HL-60/S4 (cell line): ENCODE measurements at regions not wholly inside any gene's neighbourhood (a gene's known extent, or its start where the extent isn't known, plus 50 kb on each side); places are given as distances from the start of the nearest gene placed in this dataset.

ENCODE experiments used
- in situ Hi-C: fragments of 300-500 bp; cut with MboI; formaldehyde crosslinking; loops from 2 replicates; pipeline ENCODE4 v1.14.3; 2022; ENCODE audit warnings: low sequenced_read_pairs

DNA sequence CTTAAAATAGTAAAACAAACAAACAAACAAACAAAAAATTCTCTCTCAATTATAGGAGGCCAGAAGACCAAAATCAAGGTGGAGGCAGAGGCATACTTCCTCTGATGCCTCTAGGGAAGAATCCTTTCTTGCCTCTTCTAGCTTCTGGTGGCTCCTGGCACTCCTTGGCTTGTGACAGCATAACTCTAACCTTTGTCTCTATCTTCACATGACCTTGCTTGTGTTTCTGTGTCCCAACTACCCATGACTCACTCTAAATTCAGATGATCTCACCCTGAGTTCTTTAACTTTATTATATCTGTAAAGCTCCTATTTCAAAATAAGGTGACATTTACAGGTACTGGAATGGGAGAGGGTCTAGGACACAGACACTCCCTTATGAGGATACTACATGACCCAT lies 88.3 kb upstream of the ANTXRL start:
- in situ Hi-C loops = no loop called here

DNA sequence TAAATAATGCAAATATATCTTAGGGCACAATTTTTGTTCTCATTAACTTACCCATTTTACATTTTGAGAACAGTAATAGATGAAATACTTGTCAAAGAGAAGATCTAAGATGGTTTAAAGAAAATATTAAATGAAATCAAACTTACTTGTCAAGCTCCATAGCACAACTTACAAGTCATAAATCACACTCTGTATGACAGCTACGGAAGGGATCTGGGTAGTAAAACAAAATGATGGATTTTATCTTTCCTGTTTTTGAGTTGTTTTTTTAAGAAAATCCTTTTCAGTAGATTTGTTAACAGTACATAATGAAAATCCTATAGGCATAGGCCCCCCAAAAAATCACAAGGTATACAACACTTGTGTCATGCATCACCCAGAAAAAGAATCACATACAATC lies 84.4 kb upstream of the ANTXRL start:
- in situ Hi-C loops = loop anchor here (25.0 kb wide), 1 partner anchor 165 kb away; the partner anchor contains the start of genes MSMB and NCOA4

DNA sequence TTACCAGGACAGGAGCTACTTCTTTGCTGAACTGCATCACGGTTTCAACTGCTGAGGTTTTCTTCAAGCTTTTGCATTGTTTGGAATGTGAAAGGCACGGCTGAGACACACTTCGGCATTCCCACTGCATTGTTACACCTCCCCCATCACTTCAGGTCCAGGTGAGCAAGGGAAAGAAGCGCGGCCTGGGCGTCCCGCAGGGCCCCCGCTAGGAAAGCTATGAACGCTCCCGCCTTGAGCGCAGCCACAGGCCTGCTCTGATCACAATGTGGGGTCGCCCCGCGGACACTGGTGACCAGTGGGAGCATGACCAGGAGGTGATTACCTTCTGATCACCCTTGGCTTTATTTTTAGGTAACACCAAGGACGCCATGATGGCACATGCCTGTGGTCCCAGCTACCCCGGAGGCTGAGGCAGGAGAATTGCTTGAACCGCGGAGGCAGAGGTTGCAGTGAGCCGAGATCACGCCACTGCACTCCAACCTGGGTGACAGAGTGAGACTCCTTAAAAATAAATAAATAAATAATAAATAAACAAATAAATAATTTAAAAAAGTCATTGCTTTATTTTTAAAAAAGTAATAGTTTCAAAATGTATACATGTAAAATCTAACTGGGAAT lies 82.2 kb upstream of the ANTXRL start:
- in situ Hi-C loops = loop anchor here (25.0 kb wide), 1 partner anchor 167 kb away; the partner anchor contains the start of genes MSMB and NCOA4

DNA sequence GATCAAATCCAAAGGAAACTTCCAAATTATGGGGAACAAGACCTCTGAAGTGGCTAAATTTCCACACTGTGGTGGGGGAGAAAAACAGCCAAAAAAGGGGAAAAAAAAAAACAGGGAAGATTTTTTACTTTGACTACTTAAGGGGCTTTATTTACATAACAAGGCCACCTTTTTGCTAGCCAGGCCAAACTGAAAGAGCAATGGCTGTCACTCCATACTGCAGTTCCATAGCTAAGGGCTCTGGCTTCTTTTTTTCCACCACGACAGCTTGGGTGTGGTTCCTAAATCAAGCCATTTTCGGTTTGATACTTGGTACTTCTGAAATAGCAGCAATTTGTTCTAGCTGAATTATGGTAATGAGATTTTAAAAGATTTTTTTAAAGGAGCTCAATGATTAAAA lies 76.4 kb upstream of the ANTXRL start:
- in situ Hi-C loops = loop anchor here (25.0 kb wide), 1 partner anchor 173 kb away; the partner anchor contains the start of genes MSMB and NCOA4

DNA sequence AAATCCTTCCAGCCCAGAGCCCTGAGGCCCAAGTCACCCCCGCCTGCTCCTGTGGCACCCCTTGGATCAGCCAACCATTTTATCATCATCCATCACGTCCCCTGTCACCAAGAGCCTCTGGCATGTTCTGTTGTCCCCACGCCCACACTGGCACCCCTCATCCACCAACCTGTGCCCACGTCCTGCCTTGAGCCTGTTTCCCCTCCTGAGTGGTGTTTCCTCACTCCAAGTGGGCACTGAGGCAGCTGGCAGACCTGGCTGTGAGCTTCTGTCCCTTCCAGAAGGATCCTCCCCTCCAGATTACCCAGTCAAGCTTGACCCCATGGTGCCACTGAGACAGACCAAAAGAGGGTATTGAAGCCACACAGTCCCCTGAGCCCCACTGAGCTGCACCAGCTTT lies 71.4 kb upstream of the ANTXRL start:
- in situ Hi-C loops = loop anchor here (25.0 kb wide), 1 partner anchor 178 kb away; the partner anchor contains the start of genes MSMB and NCOA4

DNA sequence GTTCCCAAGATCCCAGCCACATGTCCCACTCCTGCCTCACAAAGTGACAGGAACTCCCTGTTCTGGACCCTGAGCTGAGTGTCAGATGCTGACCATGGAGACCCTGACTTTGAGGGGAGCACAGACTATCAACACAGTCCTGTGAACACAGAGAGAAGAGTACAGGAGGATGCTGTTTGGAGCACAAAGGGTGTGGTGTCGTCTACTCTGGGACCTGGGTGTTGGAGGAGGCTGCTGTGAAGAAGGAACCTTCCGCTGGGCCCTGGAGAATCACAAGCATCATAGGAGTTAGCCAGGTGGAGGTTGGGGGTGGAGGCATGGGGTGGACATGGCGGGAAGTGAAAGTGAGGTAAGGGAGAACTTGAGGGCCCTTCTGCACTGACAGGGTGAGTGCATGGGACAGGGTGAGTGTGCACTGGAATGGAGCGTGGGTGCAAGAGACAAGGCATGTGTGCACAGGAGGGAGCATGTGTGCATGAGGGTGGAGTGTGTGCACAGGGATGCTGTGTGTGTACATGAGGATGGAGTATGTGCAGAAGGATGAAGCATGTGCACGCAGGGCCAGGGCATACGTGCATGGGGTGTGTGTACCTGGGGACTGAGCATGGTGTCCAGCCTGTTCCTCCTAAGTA lies 70.7 kb upstream of the ANTXRL start:
- in situ Hi-C loops = loop anchor here (25.0 kb wide), 1 partner anchor 179 kb away; the partner anchor contains the start of genes MSMB and NCOA4

DNA sequence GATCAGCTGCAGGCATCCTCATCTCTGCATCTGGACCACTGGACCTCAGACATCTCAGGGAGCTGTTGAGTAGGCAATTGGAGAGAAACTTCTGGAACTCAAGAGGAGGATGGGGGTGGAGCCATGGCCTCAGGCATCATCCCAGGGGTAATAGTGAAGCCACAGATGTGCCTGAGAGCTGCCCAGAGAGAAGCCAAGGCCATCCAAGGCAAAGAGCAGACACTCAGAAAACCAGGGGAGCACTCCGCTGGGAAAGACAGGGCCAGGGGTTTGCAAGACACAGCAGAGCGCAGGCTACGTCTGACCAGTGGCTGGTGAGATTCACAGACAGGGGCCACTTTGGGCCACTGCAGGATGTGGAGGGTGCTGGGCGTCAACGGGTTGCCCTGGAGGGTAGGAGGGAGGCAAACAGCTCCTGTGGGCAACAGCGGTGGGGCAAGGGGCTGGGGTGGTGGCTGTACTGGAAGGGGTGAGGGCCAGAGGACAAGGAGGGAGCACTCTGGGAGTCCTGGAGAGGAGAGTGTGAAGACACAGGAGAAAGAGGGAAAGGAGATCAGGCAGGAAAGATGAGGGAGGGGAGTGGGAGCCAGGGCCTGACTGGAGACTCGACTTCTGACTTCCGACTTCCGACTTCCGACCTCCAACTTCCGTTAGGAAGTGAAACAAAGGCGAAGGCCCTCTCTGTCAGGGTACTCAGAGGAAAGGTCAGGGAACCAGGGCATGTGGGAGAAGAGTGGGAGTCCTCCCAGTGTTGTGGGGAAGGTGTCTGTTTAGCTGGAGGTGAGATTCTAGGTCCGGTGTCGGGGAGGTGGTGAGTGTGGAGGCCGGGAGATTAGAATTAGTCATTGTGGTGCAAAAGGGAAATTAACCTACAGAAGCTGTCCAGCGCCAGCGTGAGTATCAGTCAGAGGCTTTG lies 69.7 kb upstream of the ANTXRL start:
- in situ Hi-C loops = loop anchor here (25.0 kb wide), 1 partner anchor 180 kb away; the partner anchor contains the start of genes MSMB and NCOA4

DNA sequence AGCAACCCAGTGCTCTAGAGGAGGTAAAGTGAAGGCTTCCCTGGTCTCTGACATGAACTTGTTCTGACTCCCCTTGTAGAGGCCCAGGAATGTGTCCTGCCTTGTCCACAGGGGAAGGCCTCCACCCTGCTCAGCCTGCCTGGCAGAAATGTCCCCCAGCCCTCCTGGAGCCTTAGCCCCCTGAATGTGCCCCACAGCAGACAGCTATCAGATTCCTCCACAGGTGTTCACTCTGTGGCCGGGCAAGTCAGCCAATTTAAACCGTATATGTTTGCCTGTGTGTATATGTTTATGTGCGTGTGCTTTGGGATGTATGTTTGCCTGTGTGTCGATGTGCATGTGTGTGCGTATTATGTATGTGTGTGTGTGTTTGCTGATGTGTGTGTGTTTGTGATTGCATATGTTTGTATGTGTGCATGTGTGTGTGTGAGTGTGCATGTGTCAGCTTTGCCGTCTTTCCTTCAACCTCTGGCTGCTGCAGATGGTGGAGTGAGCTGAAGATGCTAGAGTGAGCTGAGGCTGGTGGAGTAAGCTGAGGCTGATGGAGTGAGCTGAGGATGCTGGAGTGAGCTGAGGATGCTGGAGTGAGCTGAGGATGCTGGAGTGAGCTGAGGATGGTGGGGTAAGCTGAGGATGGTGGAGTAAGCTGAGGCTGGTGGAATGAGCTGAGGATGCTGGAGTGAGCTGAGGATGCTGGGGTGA lies 68.9 kb upstream of the ANTXRL start:
- in situ Hi-C loops = loop anchor here (25.0 kb wide), 1 partner anchor 181 kb away; the partner anchor contains the start of genes MSMB and NCOA4

DNA sequence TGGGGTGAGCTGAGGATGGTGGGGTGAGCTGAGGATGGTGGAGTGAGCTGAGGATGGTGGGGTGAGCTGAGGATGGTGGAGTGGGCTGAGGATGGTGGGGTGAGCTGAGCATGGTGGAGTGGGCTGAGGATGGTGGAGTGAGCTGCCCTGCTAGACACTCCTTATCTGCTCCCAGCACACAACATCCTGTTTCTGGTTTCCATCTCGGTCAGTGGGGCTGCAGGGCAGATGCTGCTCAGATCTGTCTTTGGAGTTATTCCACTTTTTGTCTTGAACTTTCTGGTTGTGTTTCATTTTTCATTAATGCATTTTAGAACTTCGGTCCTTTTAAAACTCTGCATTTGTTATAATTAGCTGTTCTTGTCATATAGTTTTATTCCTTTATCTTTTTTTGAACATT lies 67.9 kb upstream of the ANTXRL start:
- in situ Hi-C loops = loop anchor here (25.0 kb wide), 1 partner anchor 182 kb away; the partner anchor contains the start of genes MSMB and NCOA4

DNA sequence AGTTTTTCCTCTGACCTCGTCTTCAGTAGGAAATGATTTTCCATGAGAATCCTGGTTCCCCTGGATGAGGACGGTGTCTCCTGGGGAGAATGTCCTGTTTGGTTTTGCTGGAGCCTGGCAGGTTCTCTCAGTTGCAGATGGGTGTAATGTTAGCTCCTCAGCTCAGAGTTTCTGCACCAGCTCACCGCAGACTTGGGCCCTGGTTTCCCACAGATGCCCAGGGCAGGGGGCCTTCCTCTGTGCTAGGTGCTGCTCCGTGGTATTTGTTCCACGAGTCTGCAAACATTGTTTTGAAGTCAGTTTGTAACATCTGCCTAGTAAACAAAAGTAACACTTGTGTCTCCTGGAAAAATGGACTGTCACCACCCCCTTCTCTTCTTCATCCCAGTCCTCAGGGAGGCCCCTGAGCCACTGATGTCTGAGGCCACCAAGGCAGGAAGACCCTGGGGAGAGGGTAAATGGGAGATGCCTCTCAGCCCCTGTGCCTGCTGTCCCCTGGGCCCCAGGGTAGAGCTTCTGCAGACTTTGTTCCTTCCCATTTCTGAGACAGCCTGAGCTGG lies 67.3 kb upstream of the ANTXRL start:
- in situ Hi-C loops = loop anchor here (25.0 kb wide), 1 partner anchor 182 kb away; the partner anchor contains the start of genes MSMB and NCOA4

DNA sequence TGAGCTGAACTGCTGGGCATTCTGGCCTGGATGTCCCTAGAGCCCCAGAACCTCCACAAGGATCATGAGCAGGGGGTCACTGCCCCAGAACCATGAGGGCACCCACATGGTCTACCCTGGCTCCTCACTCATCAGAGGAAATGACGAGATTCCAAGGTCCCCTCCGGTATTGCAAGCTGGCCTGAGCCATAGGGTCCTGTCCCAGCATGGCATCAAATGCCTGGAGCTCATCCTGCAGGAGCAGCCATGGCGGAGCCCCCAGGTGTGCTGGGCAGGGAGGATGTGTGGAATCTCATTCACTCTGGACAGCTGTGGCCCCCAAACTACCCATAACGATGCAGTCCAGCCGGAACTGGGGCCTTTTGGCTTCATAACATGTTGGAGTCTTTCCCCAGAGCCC lies 66.6 kb upstream of the ANTXRL start:
- in situ Hi-C loops = loop anchor here (25.0 kb wide), 1 partner anchor 183 kb away; the partner anchor contains the start of genes MSMB and NCOA4

DNA sequence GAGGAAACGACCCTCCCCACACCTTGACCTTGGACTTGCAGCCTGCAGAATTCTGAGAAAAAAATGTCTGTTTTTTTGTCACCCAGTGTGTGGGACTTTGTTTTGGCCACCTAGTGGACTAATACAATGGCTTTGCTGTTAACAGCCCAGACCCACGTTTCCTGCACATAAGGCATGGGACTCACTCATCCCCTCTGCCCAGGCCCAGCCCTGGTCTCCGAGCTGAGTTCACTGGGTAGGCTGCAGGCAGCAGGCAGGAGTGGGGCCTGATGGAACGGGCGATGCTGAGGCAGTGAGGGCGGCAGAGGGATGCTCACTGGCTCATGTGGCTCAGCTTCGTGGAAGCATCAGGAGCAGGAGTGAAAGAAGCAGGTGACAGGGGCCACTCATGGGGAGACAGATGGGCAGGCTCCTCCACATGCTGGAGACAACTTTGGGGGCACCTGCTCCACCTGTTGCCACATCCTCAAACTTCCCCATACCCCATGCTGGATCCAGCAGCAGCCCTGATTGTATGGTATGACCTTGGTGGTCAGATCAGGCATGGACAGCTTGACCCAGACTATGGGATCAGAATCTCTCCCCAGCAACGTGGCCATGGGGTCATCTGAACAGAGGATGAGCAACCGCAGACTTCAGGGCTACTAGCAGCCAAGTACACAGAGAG lies 65.8 kb upstream of the ANTXRL start:
- in situ Hi-C loops = loop anchor here (25.0 kb wide), 1 partner anchor 184 kb away; the partner anchor contains the start of genes MSMB and NCOA4

DNA sequence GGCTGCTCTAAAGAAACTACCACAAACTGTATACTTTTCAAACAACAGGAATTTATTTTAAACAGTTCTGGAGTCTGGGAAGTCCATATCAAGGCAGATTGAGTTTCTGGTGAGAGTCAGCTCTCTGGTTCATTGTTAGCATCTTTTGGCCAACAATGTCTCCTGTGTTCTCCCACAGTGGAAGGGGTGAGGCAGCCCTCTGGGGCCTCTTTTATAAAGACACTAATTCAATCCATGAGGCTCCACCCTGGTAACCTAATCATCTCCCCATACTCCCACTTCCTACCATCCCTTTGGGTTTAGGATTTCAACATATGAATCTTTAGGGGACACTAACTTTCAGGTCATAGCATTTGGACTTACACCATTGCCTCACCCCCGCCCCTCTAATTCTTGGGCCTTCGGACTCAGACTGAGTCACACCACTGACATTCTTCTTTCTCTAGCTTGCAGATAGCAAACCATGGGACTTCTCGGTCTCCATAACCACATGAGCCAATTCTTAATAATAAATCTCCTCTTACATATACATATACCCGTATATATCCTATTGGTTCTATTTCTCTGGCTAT lies 64.3 kb upstream of the ANTXRL start:
- in situ Hi-C loops = loop anchor here (25.0 kb wide), 1 partner anchor 185 kb away; the partner anchor contains the start of genes MSMB and NCOA4

DNA sequence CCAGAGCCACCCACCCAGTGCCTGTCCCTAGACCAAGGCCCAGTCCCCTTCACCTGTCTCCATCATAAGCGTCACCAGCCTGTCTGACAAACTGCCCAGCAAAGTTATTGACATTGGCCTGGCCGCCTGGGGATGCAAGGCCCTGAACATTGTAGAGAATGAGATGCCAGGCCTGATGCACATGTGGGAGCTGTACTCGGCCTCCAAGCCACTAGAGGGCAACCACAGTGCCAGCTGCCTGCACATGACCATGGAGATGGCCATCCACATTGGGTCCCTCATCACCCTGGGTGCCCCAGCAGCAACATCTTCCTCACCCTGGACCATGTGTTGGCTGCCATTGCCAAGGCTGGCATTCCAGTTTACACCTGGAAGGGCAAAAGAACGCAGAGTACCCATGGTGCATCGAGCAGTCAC lies 63.7 kb upstream of the ANTXRL start:
- in situ Hi-C loops = loop anchor here (25.0 kb wide), 1 partner anchor 186 kb away; the partner anchor contains the start of genes MSMB and NCOA4

DNA sequence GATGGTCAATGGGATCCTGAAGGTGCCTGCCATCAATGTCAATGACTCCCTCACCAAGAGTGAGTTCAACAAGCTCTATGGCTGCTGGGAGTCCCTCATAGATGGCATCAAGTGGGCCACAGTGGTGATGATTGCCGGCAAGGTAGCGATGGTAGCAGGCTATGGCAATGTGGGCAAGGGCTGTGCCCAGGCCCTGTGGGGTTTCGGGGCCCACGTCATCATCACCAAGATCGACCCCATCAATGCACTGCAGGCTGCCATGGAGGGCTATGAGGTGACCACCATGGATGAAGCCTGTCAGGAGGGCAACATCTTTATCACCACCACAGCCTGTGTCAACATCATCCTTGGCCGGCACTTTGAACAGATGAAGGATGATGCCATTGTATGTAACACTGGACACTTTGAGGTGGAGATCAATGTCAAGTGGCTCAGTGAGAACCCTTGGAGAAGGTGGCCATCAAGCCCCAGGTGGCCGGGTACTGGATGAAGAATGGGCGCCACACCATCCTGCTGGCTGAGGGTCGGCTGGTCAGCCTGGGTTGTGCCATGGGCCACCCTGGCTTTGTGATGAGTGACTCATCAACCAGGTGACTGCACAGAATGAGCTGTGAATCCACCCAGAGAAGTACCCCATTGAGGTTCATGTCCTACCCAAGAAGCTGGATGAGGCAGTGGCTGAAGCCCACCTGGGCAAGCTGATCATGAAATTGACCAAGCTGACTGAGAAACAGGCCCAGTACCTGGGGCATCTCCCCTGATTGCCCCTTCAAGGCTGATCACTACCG lies 63.0 kb upstream of the ANTXRL start:
- in situ Hi-C loops = loop anchor here (25.0 kb wide), 1 partner anchor 187 kb away; the partner anchor contains the start of genes MSMB and NCOA4

DNA sequence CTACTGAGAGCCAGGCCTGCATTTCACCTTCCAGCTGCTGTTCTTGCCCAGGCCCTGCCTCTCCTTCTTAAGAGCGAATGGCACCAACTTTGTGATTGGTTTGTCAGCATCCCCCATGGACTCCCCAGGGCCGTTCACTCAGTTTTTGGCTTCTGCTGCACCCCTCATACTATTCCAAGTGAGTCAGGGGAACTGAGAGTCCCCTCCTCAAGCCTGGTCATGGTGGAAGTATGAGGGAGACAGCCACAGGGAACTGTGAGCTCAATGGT lies 62.4 kb upstream of the ANTXRL start:
- in situ Hi-C loops = loop anchor here (25.0 kb wide), 1 partner anchor 187 kb away; the partner anchor contains the start of genes MSMB and NCOA4

DNA sequence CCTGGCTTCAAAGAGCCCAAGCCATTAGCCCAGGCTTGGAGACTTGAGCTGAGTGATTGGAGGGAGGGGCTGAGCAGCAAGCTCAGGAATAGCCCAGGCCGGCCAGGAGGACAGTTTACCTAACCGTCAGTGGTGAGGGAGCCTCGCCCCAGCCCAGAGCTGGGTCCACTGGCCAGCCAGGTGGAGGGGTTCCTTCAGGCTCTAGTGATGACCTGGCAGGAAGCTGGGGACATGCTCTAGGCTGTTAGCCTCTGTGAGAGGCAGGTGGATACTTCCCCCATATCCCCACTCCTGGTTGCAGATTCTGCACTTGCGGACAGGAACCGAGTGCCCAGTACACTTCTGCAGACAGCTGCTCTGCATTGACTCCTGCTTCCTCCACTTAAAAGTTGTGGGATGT lies 61.2 kb upstream of the ANTXRL start:
- in situ Hi-C loops = loop anchor here (25.0 kb wide), 1 partner anchor 988 kb away; no protein-coding TSS in a partner anchor

DNA sequence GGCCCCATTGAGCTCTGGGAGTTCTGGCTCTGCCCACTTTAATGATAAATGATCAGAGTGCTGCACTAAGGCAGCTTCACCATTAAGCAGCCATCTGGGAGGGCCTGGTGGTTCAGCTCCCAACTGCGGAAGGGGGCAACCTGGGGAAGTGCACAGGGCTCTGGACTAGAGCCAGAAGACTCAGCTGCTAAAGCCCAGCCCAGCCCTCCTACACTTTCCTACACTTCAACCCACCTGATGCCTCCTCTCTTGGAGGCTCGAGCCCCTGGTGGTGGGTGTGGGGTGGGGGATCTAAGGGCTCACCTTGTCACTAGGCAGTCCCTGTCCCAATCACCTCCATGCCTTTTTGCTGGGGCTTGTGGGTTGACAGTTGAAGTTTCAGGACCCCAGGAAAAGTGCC lies 60.6 kb upstream of the ANTXRL start:
- in situ Hi-C loops = loop anchor here (25.0 kb wide), 1 partner anchor 989 kb away; no protein-coding TSS in a partner anchor
